Keratinocyte (primary cell): ENCODE measurements at regions not wholly inside any gene's neighbourhood (a gene's known extent, or its start where the extent isn't known, plus 50 kb on each side); places are given as distances from the start of the nearest gene placed in this dataset.

Source experiments
- DNase-seq: peaks from one replicate; pipeline ENCODE4 v3.0.0-alpha.2; 2011; ENCODE audit warnings: low read depth, missing footprints, low spot score
- FAIRE-seq: peaks from 2 replicates; lab custom pipeline; 2011; peaks lifted over from hg19 to GRCh38; lab: Jason Lieb, UNC
- H2AFZ ChIP-seq: 2 replicates; pipeline ENCODE4 v1.6.0; 2012; ENCODE audit warnings: low read length, control low read depth, inconsistent platforms; ENCODE audit not compliant: control insufficient read depth
- H3K27ac ChIP-seq: 2 replicates; pipeline ENCODE4 v1.5.1; 2011; ENCODE audit warnings: low read length; ENCODE audit not compliant: control insufficient read depth, insufficient read depth
- H3K27me3 ChIP-seq: 3 replicates; pipeline ENCODE4 v1.6.0; 2011; ENCODE audit warnings: low read length; ENCODE audit not compliant: control insufficient read depth, insufficient read depth; ENCODE audit errors: extremely low read depth
- H3K36me3 ChIP-seq, 2 experiments: 2 replicates in 1 of 2; 3 replicates in 1 of 2; pipeline ENCODE4 v1.5.1; 2011; ENCODE audit warnings: low read length in 2 of 2, mild to moderate bottlenecking in 1 of 2; ENCODE audit not compliant: control insufficient read depth in 2 of 2, insufficient read depth in 2 of 2; ENCODE audit errors: extremely low read depth in 1 of 2
- H3K4me1 ChIP-seq: 3 replicates; pipeline ENCODE4 v1.5.1; 2011; ENCODE audit warnings: low read length; ENCODE audit not compliant: control insufficient read depth, insufficient read depth; ENCODE audit errors: extremely low read depth
- H3K4me2 ChIP-seq: 3 replicates; pipeline ENCODE4 v1.6.0; 2011; ENCODE audit warnings: low read depth, low read length; ENCODE audit not compliant: control insufficient read depth, insufficient read depth; ENCODE audit errors: extremely low read depth
- H3K4me3 ChIP-seq, 3 experiments: fragments of 200-600 bp in 1 of 3; sonication (generic) in 1 of 3; 2 replicates in 2 of 3; 3 replicates in 1 of 3; pipeline ENCODE4 v1.5.1; 2011 to 2016; ENCODE audit warnings: low read length in 3 of 3, mild to moderate bottlenecking in 3 of 3, control low read depth in 2 of 3, inconsistent platforms in 1 of 3, low read depth in 1 of 3, mixed read lengths in 1 of 3, mixed run types in 1 of 3, moderate library complexity in 1 of 3; ENCODE audit not compliant: control insufficient read depth in 2 of 3, insufficient read depth in 2 of 3; ENCODE audit errors: extremely low read depth in 1 of 3
- H3K79me2 ChIP-seq: 2 replicates; pipeline ENCODE4 v1.6.0; 2012; ENCODE audit warnings: low read length; ENCODE audit not compliant: control insufficient read depth, insufficient read depth
- H3K9ac ChIP-seq: 3 replicates; pipeline ENCODE4 v1.6.0; 2011; ENCODE audit warnings: low read length; ENCODE audit not compliant: control insufficient read depth, insufficient read depth; ENCODE audit errors: extremely low read depth
- H3K9me1 ChIP-seq: 3 replicates; pipeline ENCODE4 v1.6.0; 2011; ENCODE audit warnings: low read length; ENCODE audit not compliant: control insufficient read depth, insufficient read depth; ENCODE audit errors: extremely low read depth
- H3K9me3 ChIP-seq: 2 replicates; pipeline ENCODE4 v1.5.1; 2012; ENCODE audit warnings: low read depth, low read length; ENCODE audit not compliant: control insufficient read depth
- H4K20me1 ChIP-seq: 3 replicates; pipeline ENCODE4 v1.6.0; 2011; ENCODE audit warnings: low read length; ENCODE audit not compliant: control insufficient read depth, insufficient read depth; ENCODE audit errors: extremely low read depth
- CTCF ChIP-seq, 3 experiments: IDR thresholded peaks in 1 of 3; conservative IDR thresholded peaks in 1 of 3; optimal IDR thresholded peaks in 1 of 3; 2 replicates in 2 of 3; 3 replicates in 1 of 3; pipeline versions ENCODE3 to v1.5.1; 2011; ENCODE audit warnings: low read length in 3 of 3, mild to moderate bottlenecking in 3 of 3, moderate library complexity in 2 of 3, control low read depth in 1 of 3, inconsistent platforms in 1 of 3; ENCODE audit not compliant: insufficient read depth in 2 of 3; ENCODE audit errors: extremely low read depth in 1 of 3
- EZH2 ChIP-seq: IDR thresholded peaks from one replicate; pipeline ENCODE4 v1.6.1; 2012; ENCODE audit warnings: inconsistent platforms, mild to moderate bottlenecking, low read length, moderate library complexity
- dilution Hi-C: fragments of 300-500 bp; cut with MboI; formaldehyde crosslinking; loops from one replicate; pipeline ENCODE4 v1.7.0; 2020; ENCODE audit warnings: low sequenced_read_pairs; ENCODE audit not compliant: extremely low pct_ligation_motif_present

- dilution Hi-C loops = no loop called here
- H3K79me2 ChIP-seq = no peaks in the 10 kb centered on the region
- H4K20me1 ChIP-seq = no peaks in the 10 kb centered on the region
- H3K4me3 ChIP-seq = no peak overlapping the region
- no peak for FAIRE-seq
- no peak overlapping the region for H3K9ac ChIP-seq
- DNase-seq = no peak
- H3K36me3 ChIP-seq = no peaks in the 10 kb centered on the region
- no peak overlapping the region for H3K27ac ChIP-seq
- H3K4me1 ChIP-seq = no peaks in the 10 kb centered on the region
- TF ChIP-seq EZH2 (no peak), CTCF (optimal IDR thresholded peaks at IDR 0.05 in 1 of 3, IDR thresholded peaks at IDR 0.05 in 1 of 3, conservative IDR thresholded peaks at IDR 0.05 in 1 of 3; ENCODE audit: extremely low read depth in 1 of 3, insufficient read depth in 2 of 3, low read length in 3 of 3) (no peak)
- H3K9me3 ChIP-seq = peaks cover 2% of the 10 kb centered on the region
- H2AFZ ChIP-seq = no peak overlapping the region
- H3K27me3 ChIP-seq = no peaks in the 10 kb centered on the region
- no peak overlapping the region for H3K4me2 ChIP-seq
- H3K9me1 ChIP-seq = no peaks in the 10 kb centered on the region
Observed at GRCh38 chr14:95787941-95788340, 74.0 kb upstream of the TCL1A start.

GRCh38 chr14:95786566-95786965 lies 72.6 kb upstream of the TCL1A start:
- Histone ChIP-seq H3K36me3 (no peaks in the 10 kb centered on the region), H3K27me3 (no peaks in the 10 kb centered on the region), H3K4me2 (no peak overlapping the region), H3K9me3 (no peaks in the 10 kb centered on the region), H3K79me2 (no peaks in the 10 kb centered on the region), H4K20me1 (no peaks in the 10 kb centered on the region), H3K9ac (no peak overlapping the region), H3K9me1 (no peaks in the 10 kb centered on the region), H2AFZ (no peak overlapping the region), H3K4me1 (no peaks in the 10 kb centered on the region), H3K4me3 (no peak overlapping the region), H3K27ac (no peak overlapping the region)
- dilution Hi-C loops = no loop called here
- no peak for FAIRE-seq
- no peak for DNase-seq
- TF ChIP-seq EZH2 (no peak), CTCF (optimal IDR thresholded peaks at IDR 0.05 in 1 of 3, IDR thresholded peaks at IDR 0.05 in 1 of 3, conservative IDR thresholded peaks at IDR 0.05 in 1 of 3; ENCODE audit: extremely low read depth in 1 of 3, insufficient read depth in 2 of 3, low read length in 3 of 3) (no peak)
